GM12891 (cell line): ENCODE measurements at regions not wholly inside any gene's neighbourhood (a gene's known extent, or its start where the extent isn't known, plus 50 kb on each side); places are given as distances from the start of the nearest gene placed in this dataset.

ENCODE experiments used
- PAX5 ChIP-seq: IDR thresholded peaks from 2 replicates; pipeline ENCODE4 v1.6.1; 2011; ENCODE audit warnings: low read length, moderate library complexity, mild to moderate bottlenecking; ENCODE audit not compliant: insufficient read depth, severe bottlenecking
- POLR2A ChIP-seq: IDR thresholded peaks from 2 replicates; pipeline ENCODE4 v1.6.1; 2011; ENCODE audit warnings: low read depth, low read length, control low read depth

DNA sequence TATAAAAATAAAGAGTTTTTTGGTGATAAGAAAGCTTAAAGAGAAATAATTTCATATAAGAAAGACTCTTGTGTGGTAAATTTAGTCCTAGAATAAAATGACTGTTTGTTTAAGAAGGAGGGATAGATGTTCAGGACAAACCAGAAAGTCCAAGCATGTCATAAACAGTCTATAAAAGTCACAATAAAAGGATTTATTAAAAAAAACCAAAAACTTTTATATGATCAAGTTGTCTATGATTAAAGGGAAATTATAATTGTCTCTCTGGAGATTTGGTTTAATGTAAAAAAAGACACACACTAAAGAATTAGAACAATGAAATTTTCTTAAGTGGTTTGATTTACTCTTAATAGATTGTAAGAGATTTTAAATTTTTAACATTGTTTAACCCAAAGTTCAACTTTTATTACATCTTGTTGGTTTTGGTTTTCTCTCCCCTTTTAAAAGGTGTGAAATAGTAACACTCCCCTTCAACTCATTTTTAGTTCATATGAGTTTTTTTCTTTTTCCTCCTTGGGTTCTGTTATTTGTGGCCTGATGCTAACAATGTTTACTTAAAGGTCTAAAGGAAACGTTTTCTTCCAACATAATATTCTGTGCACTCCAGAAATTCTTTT lies 89.7 kb downstream of the PDHA2 start:
- TF ChIP-seq PAX5 (no peak), POLR2A (no peak)
